ENCODE measurements at regions not wholly inside any gene's neighbourhood (a gene's known extent, or its start where the extent isn't known, plus 50 kb on each side); places are given as distances from the start of the nearest gene placed in this dataset.
A peak's percentile ranks its signal among the peaks of the same experiment; 100 is the strongest.

DNA sequence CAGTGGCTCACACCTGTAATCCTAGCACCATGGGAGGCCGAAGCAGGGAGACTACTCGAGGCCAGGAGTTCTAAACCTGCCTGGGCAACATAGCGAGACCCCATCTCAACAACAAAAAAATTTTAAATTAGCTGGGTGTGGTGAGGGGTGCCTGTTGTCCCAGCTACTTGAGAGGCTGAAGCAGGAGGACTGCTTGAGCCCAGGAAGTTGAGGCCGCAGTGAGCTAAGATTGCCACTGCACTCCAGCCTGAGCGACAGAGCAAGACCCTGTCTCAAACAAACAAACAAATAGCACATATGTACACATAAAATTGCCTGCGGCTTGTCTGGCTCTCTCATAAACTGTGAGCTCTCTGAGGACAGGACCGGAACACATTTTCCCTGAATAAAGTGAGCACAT lies 106.3 kb downstream of the BANF2 start:
- DNase-seq (ENCODE audit: low spot score in 2 of 2, unreplicated experiment in 2 of 2): no peak
- Mint-ChIP-seq H3K27me3 (ENCODE audit: low read depth) (no peaks in the 10 kb centered on the region), H3K36me3 (no peaks in the 10 kb centered on the region), H3K27ac (peak overlapping the region; percentile 91), H3K4me1 (peaks cover 40% of the 10 kb centered on the region), H3K4me3 (no peak overlapping the region), H3K9me3 (peaks cover 13% of the 10 kb centered on the region)
- TF ChIP-seq, protein P1, sequence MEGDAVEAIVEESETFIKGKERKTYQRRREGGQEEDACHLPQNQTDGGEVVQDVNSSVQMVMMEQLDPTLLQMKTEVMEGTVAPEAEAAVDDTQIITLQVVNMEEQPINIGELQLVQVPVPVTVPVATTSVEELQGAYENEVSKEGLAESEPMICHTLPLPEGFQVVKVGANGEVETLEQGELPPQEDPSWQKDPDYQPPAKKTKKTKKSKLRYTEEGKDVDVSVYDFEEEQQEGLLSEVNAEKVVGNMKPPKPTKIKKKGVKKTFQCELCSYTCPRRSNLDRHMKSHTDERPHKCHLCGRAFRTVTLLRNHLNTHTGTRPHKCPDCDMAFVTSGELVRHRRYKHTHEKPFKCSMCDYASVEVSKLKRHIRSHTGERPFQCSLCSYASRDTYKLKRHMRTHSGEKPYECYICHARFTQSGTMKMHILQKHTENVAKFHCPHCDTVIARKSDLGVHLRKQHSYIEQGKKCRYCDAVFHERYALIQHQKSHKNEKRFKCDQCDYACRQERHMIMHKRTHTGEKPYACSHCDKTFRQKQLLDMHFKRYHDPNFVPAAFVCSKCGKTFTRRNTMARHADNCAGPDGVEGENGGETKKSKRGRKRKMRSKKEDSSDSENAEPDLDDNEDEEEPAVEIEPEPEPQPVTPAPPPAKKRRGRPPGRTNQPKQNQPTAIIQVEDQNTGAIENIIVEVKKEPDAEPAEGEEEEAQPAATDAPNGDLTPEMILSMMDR (IDR thresholded peaks at IDR 0.05; ENCODE audit: unreplicated experiment): no peak

DNA sequence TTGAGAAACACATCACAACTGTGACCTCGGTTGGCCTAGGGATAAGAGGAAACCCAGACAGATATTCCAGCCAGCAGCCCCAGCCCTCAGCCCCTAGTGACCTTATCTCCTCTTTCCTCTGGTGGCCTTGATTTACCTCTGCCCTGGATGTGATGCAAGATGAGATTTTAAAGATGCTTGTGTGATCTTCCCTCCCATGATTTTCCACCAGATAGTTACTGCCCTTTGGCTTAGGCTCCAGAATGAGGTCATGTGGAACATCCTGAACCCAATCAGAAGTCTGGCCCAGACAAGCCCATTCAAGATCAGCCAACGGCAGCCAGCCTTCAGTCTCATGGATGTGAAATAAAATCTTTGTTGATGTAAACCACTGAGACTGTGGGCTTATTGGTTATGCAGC lies 104.0 kb downstream of the BANF2 start:
- no peaks in the 10 kb centered on the region for H3K36me3 Mint-ChIP-seq
- H3K4me3 Mint-ChIP-seq: no peak overlapping the region
- peaks cover 26% of the 10 kb centered on the region for H3K9me3 Mint-ChIP-seq
- no peak overlapping the region for H3K27ac Mint-ChIP-seq
- TF ChIP-seq, protein P1 (IDR thresholded peaks at IDR 0.05; ENCODE audit: unreplicated experiment): no peak
- no peaks in the 10 kb centered on the region for H3K27me3 Mint-ChIP-seq (ENCODE audit: low read depth)
- no peak for DNase-seq (ENCODE audit: low spot score in 2 of 2, unreplicated experiment in 2 of 2)
- H3K4me1 Mint-ChIP-seq: peaks cover 25% of the 10 kb centered on the region

DNA sequence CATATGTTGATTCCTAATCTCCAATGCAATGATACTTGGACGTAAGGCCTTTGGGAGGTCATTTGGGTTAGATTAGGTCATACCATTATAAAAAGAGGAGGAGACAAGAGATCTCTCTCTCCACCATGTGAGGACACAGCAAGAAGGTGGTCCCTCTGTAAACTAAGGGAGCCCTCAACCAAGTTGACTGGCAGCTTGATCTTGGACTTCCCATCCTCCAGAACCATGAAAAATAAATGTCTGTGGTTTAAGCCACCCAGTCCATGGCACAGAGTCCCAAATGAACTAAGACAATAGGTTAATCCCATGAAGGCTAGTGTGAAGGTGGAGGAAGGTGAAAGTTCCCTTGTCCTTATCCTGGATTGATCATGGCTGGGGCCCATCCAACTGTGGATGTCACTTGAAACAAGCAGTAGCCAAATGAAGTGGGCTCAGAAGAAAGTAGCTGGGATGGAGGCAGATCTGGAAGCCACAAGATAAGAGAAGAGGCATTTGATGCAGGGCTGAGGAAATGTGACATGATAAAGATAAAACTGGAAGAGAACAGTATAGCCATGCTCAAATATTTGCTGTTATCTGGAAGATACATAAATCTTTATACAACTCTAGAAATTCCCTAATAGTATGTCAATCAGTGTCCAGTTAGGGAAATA lies 99.9 kb downstream of the BANF2 start:
- DNase-seq (ENCODE audit: low spot score in 2 of 2, unreplicated experiment in 2 of 2): no peak
- Mint-ChIP-seq H3K27ac (no peak overlapping the region), H3K4me1 (peaks cover 5% of the 10 kb centered on the region), H3K36me3 (no peaks in the 10 kb centered on the region), H3K9me3 (peaks cover 25% of the 10 kb centered on the region), H3K27me3 (ENCODE audit: low read depth) (no peaks in the 10 kb centered on the region), H3K4me3 (no peak overlapping the region)
- TF ChIP-seq, protein P1 (IDR thresholded peaks at IDR 0.05; ENCODE audit: unreplicated experiment): no peak

DNA sequence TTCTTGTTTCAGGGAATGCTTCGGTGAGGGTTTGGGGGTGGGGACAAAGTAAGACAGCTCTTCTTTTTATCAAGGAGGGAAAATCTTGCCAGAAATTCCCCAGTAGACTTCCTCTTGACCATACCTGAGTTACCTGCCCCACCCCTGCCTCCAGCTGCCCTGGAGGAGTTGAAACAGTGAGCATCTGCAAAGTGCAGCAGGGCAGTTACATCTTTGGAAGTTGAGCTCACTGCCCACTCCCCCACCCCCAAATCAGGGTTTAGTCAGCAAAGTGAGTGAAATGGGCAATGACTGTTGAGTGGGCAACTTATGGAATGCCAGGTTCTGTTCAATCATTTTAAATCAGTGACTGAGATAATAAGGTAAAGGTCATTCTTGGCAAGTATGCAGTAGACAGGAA lies 98.8 kb downstream of the BANF2 start:
- TF ChIP-seq, protein P1 (IDR thresholded peaks at IDR 0.05; ENCODE audit: unreplicated experiment): no peak
- peaks cover 5% of the 10 kb centered on the region for H3K4me1 Mint-ChIP-seq
- no peak overlapping the region for H3K27ac Mint-ChIP-seq
- no peak overlapping the region for H3K4me3 Mint-ChIP-seq
- H3K27me3 Mint-ChIP-seq (ENCODE audit: low read depth): no peaks in the 10 kb centered on the region
- peaks cover 25% of the 10 kb centered on the region for H3K9me3 Mint-ChIP-seq
- H3K36me3 Mint-ChIP-seq: no peaks in the 10 kb centered on the region
- DNase-seq (ENCODE audit: low spot score in 2 of 2, unreplicated experiment in 2 of 2): no peak

DNA sequence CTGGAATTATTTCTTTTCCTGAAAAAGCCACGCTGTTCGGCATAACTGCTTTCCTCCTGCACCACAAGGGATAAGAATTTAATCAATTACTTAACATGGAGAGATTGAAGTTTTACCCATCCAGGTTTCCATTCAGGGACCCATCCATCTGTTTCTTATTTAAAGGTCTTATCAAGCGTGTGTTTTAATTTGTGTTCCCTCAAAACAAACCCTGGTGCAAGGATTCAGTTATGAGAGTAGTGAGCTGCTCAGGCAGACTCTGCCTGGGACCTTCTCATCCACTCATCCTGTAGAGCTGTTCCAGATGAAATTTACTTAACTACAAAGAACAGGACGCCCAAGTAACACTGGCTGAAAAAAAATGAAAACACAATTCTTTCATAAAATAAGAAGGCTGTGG lies 97.8 kb downstream of the BANF2 start:
- H3K4me3 Mint-ChIP-seq: no peak overlapping the region
- H3K9me3 Mint-ChIP-seq: peaks cover 26% of the 10 kb centered on the region
- H3K36me3 Mint-ChIP-seq: no peaks in the 10 kb centered on the region
- H3K4me1 Mint-ChIP-seq: peaks cover 5% of the 10 kb centered on the region
- H3K27me3 Mint-ChIP-seq (ENCODE audit: low read depth): no peaks in the 10 kb centered on the region
- no peak overlapping the region for H3K27ac Mint-ChIP-seq
- no peak for DNase-seq (ENCODE audit: low spot score in 2 of 2, unreplicated experiment in 2 of 2)
- TF ChIP-seq, protein P1 (IDR thresholded peaks at IDR 0.05; ENCODE audit: unreplicated experiment): no peak

DNA sequence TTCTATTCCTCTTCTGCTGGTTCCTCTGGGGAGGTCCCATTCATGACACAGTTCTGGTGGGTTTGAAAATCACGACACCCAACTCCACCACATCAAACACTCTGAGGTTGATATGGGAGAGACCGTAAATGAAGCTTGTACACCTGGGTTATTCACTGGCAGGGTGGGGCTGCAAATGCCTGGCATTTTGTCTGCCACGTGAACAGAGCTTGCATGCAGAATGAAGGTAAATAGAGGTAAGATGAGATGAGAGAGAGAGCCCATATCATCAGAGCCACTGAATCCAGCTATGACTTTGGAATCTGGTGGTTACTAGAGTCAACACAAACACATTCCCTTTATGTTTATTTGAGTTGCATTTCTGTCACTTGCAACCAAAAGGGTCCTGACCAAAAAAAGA lies 97.4 kb downstream of the BANF2 start:
- Mint-ChIP-seq H3K9me3 (peaks cover 24% of the 10 kb centered on the region), H3K36me3 (no peaks in the 10 kb centered on the region), H3K27me3 (ENCODE audit: low read depth) (no peaks in the 10 kb centered on the region), H3K4me1 (peaks cover 5% of the 10 kb centered on the region), H3K4me3 (no peak overlapping the region), H3K27ac (no peak overlapping the region)
- DNase-seq (ENCODE audit: low spot score in 2 of 2, unreplicated experiment in 2 of 2): no peak
- TF ChIP-seq, protein P1 (IDR thresholded peaks at IDR 0.05; ENCODE audit: unreplicated experiment): no peak

All from mesothelial cell of epicardium (in vitro differentiated cells).